C4-2B (cell line): ENCODE measurements at regions not wholly inside any gene's neighbourhood (a gene's known extent, or its start where the extent isn't known, plus 50 kb on each side); places are given as distances from the start of the nearest gene placed in this dataset.
"Not testable (repeated sequence)": the region's sequence is repeated elsewhere in the genome, so short reads cannot be mapped to it uniquely, and the experiment has no call there.

ENCODE experiments used
- H3K27ac ChIP-seq: fragments of 450-650 bp; 2 replicates; pipeline ENCODE4 v1.5.1; 2017
- ZFX ChIP-seq: fragments of 450-650 bp; IDR thresholded peaks from 2 replicates; pipeline ENCODE4 v1.6.1; 2017
- TF ChIP-seq, protein P1 (sequence below): fragments of 450-650 bp; conservative IDR thresholded peaks from 2 replicates; pipeline ENCODE4 v1.5.1; 2017; ENCODE audit warnings: mild to moderate bottlenecking

DNA sequence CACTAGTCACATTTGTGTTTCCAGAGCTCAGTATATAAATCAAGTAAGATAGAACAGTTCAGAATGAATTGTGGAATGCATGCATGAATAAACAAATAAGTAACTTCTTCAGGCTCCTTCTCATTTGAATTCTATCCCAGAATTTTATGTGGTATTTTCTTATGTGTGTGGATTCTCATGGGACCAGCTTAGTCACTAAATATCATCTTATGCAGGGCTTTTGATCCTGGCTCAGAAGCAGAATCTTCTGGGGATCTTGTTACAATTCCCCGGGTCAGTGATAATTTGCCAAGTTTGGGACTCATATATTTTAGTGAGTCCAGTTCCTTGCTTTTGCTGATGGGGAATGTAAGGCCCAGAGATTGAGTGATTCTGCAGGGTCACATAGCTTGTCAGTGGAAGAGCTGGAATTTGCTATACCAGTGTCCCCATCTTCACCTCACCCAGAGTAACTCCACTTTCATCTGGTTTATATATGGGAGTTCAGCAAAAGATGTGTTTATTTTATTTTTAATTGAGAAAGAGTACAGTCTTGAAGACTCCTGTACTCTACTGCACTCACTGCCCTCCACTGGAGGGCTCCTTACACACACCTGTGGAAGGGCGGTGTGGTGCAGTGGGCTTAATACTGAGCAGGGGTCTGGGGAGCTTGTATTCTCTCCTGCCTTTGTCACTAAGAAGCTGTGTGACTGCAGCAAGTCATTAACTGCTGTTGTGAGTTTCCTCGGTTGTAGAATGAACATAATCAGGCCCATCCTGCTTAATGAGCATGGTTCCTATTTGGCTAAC, 198.2 kb upstream of the CXorf66 start:
- H3K27ac ChIP-seq: no peak overlapping the region
- no peak for TF ChIP-seq ZFX
- TF ChIP-seq, protein P1, sequence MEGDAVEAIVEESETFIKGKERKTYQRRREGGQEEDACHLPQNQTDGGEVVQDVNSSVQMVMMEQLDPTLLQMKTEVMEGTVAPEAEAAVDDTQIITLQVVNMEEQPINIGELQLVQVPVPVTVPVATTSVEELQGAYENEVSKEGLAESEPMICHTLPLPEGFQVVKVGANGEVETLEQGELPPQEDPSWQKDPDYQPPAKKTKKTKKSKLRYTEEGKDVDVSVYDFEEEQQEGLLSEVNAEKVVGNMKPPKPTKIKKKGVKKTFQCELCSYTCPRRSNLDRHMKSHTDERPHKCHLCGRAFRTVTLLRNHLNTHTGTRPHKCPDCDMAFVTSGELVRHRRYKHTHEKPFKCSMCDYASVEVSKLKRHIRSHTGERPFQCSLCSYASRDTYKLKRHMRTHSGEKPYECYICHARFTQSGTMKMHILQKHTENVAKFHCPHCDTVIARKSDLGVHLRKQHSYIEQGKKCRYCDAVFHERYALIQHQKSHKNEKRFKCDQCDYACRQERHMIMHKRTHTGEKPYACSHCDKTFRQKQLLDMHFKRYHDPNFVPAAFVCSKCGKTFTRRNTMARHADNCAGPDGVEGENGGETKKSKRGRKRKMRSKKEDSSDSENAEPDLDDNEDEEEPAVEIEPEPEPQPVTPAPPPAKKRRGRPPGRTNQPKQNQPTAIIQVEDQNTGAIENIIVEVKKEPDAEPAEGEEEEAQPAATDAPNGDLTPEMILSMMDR: no peak

DNA sequence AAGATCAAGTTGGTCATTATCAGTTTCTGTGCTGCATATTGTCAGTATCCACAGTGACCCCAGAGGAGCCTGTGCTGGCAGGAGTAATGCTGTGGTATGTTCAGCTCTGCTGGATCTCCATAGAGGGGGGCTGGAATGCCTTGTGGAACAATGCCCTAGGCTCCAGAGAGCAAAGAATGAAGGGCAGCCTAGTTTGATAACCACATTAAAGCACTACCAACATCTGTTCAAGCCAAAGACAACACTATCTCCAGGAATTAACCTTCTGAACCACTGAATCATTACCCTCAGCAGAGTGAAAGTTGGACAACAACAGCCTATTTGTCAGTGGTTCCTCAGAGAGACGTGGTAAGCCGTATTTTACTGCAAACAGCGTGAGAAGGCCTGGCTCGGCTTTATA, 192.3 kb upstream of the CXorf66 start:
- H3K27ac ChIP-seq: no peak overlapping the region
- TF ChIP-seq ZFX: no peak
- TF ChIP-seq, protein P1: no peak

DNA sequence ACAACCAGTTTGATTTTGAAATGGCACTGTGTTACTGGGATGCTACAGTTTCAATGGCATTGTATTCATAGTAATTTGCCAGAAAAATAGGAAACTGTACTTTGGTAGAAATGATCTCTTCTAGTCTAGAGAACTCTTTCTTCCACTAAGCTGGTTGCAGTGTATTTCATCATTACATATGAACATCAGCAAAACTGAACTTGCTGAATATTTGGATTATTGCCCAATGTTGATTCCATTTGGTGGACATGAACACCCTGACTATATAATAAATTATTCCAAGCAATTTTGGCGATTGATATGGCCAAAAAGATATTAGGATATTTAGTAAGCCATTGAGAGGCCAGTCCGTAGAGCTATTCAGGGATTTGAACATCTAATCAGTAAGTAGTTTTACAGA, 191.8 kb upstream of the CXorf66 start:
- no peak for TF ChIP-seq ZFX
- TF ChIP-seq, protein P1: no peak
- H3K27ac ChIP-seq: no peak overlapping the region

DNA sequence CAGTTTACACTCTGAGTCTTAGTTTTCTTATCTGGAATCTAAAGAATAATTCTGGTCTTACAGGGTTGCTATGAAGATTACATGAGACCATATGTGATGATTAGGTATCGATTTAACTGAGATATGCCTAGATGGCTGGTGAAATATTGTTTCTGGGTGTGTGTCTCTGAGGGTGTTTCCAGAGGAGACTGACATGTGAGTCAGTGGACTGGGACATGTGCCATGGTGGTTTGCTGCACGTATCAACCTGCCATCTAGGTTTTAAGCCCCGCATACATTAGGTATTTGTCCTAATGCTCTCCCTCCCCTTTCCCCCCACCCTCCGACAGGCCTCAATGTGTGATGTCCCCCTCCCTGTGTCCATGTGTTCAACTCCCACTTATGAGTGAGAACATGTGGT, 186.0 kb upstream of the CXorf66 start:
- TF ChIP-seq, protein P1: no peak

DNA sequence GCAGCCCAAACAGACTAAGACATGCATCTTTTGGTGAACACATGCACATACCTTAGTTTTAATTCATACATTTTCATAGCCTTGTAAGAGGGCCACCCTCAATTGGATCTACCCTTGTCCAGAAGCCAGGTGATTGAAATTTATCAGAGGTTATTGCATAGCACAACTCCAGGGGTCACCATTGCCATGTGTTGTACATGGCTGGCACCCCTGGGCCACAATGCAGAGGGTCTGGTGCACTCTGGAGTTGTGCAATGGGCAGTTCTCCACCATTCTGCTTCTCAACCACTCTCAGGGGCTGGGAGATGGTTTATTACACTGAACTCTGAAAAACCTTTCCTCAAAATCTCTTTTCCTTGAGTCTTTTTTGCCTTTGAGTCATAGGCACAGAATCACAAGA, 184.4 kb upstream of the CXorf66 start:
- no peak overlapping the region for H3K27ac ChIP-seq
- TF ChIP-seq, protein P1: no peak
- no peak for TF ChIP-seq ZFX

More for the DNA sequence above, 186.0 kb upstream of the CXorf66 start:
- no peak overlapping the region for H3K27ac ChIP-seq

DNA sequence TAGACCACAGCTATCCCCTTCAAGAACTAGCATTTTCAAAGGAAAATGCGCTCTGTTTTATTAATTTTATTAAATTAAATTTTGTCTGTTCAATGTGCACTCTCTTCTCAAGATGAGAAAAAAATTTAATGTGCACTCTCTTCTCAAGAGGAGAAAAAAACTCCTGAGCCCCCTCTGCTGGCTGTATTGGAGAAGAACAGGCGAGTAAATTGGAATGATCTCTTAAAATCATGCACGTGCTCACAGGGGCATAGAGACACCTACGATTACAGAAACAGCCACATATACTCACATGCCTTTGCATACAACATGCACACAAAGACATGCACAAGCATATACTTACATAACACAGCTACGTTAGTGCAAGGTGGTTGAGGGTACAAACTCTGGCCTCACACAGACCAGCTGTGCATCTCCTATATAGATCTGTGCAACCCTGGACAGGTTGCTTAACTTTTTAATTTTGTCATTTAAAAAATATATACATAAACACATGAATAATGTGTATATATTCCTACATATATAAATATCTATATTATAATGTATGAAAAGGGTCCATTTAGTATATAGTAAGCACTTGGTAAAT, 176.2 kb upstream of the CXorf66 start:
- TF ChIP-seq, protein P1: peak; percentile 69
- TF ChIP-seq ZFX: no peak
- no peak overlapping the region for H3K27ac ChIP-seq

DNA sequence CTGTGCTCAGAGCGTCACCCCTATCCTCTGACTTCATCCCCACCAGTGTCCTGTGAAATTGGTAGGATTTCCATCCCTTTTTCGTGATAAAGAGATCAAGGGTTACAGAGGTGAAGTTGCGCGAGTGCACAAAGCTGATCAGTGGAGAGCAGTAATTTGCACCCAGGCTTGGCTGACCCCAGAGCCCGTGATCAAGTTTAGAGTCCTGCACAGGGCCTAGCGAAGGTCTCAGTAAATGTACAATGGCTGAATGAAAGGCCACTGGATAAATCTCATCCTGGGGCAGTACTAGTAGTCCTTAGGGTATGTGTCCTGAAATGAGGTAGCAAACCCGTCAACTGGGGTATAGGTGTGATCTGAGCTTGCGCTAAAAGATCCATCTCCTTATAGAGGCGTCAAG, 173.2 kb upstream of the CXorf66 start:
- H3K27ac ChIP-seq: not testable (repeated sequence)

DNA sequence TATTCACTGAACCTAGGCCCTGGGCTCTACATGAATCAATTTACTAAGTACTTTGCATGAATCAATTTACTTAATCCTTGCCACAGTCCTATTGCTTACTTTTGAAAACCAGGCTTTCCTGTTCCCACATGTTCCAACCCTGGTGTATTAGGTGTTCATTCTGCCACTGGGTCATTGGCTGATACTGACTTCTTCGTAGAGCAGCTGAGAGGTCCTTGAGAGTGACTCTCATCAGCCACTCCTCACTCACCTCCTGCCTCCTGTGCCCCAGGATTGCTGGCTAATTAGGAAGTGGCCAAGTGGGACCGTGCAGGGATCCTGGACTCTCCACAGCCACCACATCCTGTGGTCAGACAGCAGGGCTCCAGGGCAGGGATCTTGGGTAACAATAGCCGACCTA, 172.7 kb upstream of the CXorf66 start:
- H3K27ac ChIP-seq: not testable (repeated sequence)
